Peyer's patch (tissue), 4 donors: ENCODE measurements at regions not wholly inside any gene's neighbourhood (a gene's known extent, or its start where the extent isn't known, plus 50 kb on each side); places are given as distances from the start of the nearest gene placed in this dataset.

Experiments used
- DNase-seq, 3 donors: peaks; one replicate each; pipeline ENCODE4 v3.0.0-alpha.2; 2017 to 2019
- H3K27ac ChIP-seq, 4 donors: fragments of 200-600 bp; sonication (generic); one replicate each; pipeline ENCODE4 v1.5.1; 2016 to 2019
- H3K27me3 ChIP-seq, 2 donors: fragments of 200-600 bp; sonication (generic); one replicate each; pipeline ENCODE4 v1.5.1; 2019
- H3K36me3 ChIP-seq, 3 donors: fragments of 200-600 bp; sonication (generic); one replicate each; pipeline ENCODE4 v1.5.1; 2016 to 2019
- H3K4me1 ChIP-seq, 4 donors: fragments of 200-600 bp; sonication (generic); one replicate each; pipeline ENCODE4 v1.5.1; 2016 to 2019
- H3K4me3 ChIP-seq, 4 donors: fragments of 200-600 bp; sonication (generic); 1 replicate in 3 of 4; 2 replicates in 1 of 4; pipeline ENCODE4 v1.5.1; 2016 to 2019; ENCODE audit warnings: mild to moderate bottlenecking in 1 of 4
- H3K9me3 ChIP-seq, 4 donors: fragments of 200-600 bp; sonication (generic); one replicate each; pipeline ENCODE4 v1.5.1; 2016 to 2019; ENCODE audit warnings: mild to moderate bottlenecking in 1 of 4
- POLR2A ChIP-seq, 2 donors: fragments of 450-650 bp; IDR thresholded peaks; one replicate each; pipeline ENCODE4 v1.5.1; 2017; ENCODE audit warnings: antibody characterized with exemption in 2 of 2, mild to moderate bottlenecking in 2 of 2, moderate library complexity in 2 of 2
- TF ChIP-seq, protein P1 (sequence below), 6 experiments: fragments of 450-650 bp in 4 of 6; fragments of 200-600 bp in 2 of 6; sonication (generic) in 1 of 6; IDR thresholded peaks; one replicate each; pipeline ENCODE4 v1.5.1; 2017 to 2019; ENCODE audit warnings: antibody characterized with exemption in 6 of 6, mild to moderate bottlenecking in 3 of 6, moderate library complexity in 1 of 6

DNA sequence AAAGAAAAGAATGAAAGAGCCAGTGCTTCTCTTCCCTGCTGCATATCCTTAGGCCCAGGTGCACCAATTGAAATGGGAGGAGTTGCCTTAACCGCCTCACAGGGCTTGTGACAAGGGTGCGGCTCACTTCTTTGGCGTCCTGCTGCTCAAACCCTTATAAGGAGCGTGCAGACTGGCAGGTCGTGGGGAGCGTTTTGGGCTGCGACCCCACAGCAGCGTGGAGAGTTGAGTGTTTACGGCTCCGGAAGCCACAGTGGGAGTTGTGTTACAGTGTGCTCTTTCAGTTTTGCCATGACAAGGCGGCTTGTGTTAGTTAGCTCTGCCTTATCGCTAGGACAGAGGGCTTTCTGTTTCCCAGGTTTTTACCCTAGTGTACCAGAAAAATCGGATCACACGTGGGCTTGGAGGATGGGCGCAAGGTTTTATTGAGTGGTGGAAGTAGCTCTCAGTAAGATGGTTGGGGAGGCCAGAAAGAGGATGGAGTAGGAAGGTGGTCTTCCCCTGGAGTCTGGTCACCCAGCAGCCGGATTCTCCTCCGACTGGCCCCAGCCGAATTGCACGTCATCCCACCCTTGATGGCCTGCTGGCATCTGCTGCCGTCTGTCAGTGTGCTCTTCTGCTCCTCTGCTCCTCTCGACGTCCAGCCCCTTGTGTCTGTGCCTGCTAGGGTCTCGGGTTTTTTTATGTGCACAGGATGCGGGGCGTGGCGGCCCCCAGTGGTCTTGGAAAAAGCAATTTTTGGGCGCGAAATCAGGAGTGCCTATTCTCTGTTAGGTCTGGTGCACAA lies 718.9 kb downstream of the ARAP2 start:
- Histone ChIP-seq H3K4me1 (no peaks in the 10 kb centered on the region), H3K9me3 (no peaks in the 10 kb centered on the region), H3K36me3 (no peaks in the 10 kb centered on the region), H3K27ac (no peak overlapping the region), H3K27me3 (no peaks in the 10 kb centered on the region), H3K4me3 (no peak overlapping the region)
- DNase-seq: peak in 1 of 3 donors; percentile 23
- TF ChIP-seq, protein P1, sequence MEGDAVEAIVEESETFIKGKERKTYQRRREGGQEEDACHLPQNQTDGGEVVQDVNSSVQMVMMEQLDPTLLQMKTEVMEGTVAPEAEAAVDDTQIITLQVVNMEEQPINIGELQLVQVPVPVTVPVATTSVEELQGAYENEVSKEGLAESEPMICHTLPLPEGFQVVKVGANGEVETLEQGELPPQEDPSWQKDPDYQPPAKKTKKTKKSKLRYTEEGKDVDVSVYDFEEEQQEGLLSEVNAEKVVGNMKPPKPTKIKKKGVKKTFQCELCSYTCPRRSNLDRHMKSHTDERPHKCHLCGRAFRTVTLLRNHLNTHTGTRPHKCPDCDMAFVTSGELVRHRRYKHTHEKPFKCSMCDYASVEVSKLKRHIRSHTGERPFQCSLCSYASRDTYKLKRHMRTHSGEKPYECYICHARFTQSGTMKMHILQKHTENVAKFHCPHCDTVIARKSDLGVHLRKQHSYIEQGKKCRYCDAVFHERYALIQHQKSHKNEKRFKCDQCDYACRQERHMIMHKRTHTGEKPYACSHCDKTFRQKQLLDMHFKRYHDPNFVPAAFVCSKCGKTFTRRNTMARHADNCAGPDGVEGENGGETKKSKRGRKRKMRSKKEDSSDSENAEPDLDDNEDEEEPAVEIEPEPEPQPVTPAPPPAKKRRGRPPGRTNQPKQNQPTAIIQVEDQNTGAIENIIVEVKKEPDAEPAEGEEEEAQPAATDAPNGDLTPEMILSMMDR (IDR thresholded peaks at IDR 0.05): no peak
- TF ChIP-seq POLR2A (IDR thresholded peaks at IDR 0.05): no peak

DNA sequence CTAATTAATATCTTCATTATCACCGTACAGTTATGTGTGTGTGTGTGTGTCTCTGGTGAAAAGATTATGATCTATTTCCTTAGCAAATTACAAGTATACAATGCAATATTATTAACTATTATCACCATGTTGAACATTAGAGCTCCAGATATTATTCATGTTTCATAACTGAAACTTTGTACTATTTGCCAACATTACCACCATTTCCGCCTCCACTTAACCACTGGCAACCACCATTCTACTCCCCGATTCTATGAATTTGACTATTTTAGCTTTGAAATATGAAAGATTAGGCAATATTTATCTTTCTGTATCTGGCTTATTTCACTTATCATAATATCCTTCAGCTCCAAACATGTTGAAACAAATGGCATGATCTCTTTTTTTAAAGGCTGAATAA lies 717.9 kb downstream of the ARAP2 start:
- no peaks in the 10 kb centered on the region for H3K36me3 ChIP-seq
- no peak overlapping the region for H3K27ac ChIP-seq
- H3K4me3 ChIP-seq: no peak overlapping the region
- no peaks in the 10 kb centered on the region for H3K9me3 ChIP-seq
- no peaks in the 10 kb centered on the region for H3K27me3 ChIP-seq
- TF ChIP-seq POLR2A (IDR thresholded peaks at IDR 0.05): no peak
- TF ChIP-seq, protein P1 (IDR thresholded peaks at IDR 0.05): no peak
- DNase-seq: no peak
- no peaks in the 10 kb centered on the region for H3K4me1 ChIP-seq

DNA sequence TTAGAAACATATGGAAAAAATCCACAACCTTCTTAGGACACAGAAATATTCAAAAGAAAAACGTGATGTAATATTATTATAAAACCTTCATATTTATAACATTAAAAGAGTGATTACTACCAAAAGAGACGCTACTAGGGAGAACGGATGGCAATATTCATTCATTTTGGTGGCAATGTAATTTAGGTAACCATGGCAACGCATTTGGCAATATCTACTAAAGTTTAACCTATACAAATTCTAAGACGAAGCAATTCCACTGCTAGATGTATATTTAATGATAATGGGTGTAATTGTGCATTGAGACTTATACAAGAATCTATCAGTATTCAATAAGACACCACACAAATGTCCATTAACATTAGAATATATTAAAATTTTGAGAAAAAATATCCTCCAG lies 709.4 kb downstream of the ARAP2 start:
- H3K36me3 ChIP-seq: no peaks in the 10 kb centered on the region
- no peak overlapping the region for H3K27ac ChIP-seq
- TF ChIP-seq, protein P1 (IDR thresholded peaks at IDR 0.05): no peak
- no peak for TF ChIP-seq POLR2A (IDR thresholded peaks at IDR 0.05)

DNA sequence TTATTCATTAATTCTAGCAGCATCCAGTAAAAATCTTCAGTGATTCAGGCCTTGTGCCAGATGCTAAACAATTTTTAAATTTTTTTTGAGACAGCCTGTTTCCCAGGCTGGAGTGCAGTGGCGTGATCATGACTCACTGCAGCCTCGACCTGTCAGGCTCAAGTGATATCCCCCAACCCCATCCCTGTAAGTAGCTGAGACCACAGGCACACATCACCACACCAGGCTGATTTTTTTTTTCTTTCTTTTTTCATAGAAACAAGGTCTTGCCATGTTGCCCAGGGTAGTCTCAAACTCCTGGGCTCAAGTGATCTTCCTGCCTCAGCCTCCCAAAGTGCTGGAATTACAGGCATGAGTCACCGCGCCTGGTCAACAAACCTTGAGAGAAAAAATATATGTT lies 705.5 kb downstream of the ARAP2 start:
- no peak for DNase-seq
- H3K27me3 ChIP-seq: no peaks in the 10 kb centered on the region
- no peak overlapping the region for H3K4me3 ChIP-seq
- TF ChIP-seq POLR2A (IDR thresholded peaks at IDR 0.05): no peak
- TF ChIP-seq, protein P1 (IDR thresholded peaks at IDR 0.05): no peak
- H3K9me3 ChIP-seq: no peaks in the 10 kb centered on the region
- no peaks in the 10 kb centered on the region for H3K4me1 ChIP-seq
- H3K27ac ChIP-seq: no peak overlapping the region
- H3K36me3 ChIP-seq: no peaks in the 10 kb centered on the region

More for the DNA sequence above, 709.4 kb downstream of the ARAP2 start:
- Histone ChIP-seq H3K4me1 (no peaks in the 10 kb centered on the region), H3K27me3 (no peaks in the 10 kb centered on the region), H3K4me3 (no peak overlapping the region), H3K9me3 (no peaks in the 10 kb centered on the region)
- DNase-seq: no peak

DNA sequence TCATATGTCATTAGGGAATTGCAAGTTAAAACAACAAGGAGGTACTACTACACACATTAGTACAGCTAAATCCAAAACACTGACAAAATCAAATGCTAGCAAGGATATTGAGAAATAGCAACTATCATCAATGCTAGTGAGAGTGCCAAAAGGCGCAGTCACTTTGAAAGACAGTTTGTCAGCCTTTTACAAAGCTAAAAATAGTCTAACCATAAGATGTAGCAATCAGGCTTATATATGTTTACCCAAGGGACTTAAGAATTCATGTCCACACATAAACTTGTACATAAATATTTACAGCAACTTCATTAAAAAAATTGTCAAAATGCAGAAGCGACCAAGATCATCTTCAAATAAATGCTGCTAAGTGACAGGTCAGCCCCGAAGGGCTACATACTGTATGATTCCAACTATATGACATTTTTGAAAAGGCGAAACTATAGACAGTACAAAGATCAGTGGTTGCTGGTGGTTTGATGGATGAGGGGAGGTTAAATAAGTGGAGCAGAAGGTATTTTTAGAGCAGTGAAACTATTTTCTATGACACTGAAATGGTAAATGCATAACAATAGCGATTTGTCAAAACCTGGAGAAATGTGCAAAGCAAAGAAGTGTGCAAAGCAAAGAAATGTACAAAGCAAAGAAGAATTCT lies 704.8 kb downstream of the ARAP2 start:
- Histone ChIP-seq H3K4me1 (no peaks in the 10 kb centered on the region), H3K4me3 (no peak overlapping the region), H3K27me3 (no peaks in the 10 kb centered on the region), H3K9me3 (no peaks in the 10 kb centered on the region), H3K36me3 (no peaks in the 10 kb centered on the region), H3K27ac (no peak overlapping the region)
- no peak for DNase-seq
- TF ChIP-seq, protein P1 (IDR thresholded peaks at IDR 0.05): no peak
- TF ChIP-seq POLR2A (IDR thresholded peaks at IDR 0.05): no peak
